H1 (cell line): ENCODE measurements at regions not wholly inside any gene's neighbourhood (a gene's known extent, or its start where the extent isn't known, plus 50 kb on each side); places are given as distances from the start of the nearest gene placed in this dataset.

ENCODE experiments used
- CTCF ChIA-PET: fragments of 300-600 bp; sonication (Branson Sonifier 250); formaldehyde crosslinking; loops from one replicate; lab custom pipeline; 2021; ENCODE audit not compliant: partially characterized antibody; lab: Charles Lee
- POLR2A ChIA-PET: fragments of 300-600 bp; sonication (Branson Sonifier 250); formaldehyde crosslinking; loops from one replicate; lab custom pipeline; 2021; ENCODE audit warnings: inconsistent platforms; ENCODE audit not compliant: partially characterized antibody; lab: Charles Lee
- DNase-seq, 2 experiments: peaks; one replicate each; pipeline versions ENCODE4 v3.0.0 to v3.0.0-alpha.2; 2010 to 2022; ENCODE audit warnings: low spot score in 2 of 2, low read depth in 1 of 2, mixed read lengths in 1 of 2
- FAIRE-seq: peaks from 2 replicates; lab custom pipeline; 2011; peaks lifted over from hg19 to GRCh38; lab: Jason Lieb, UNC
- H2AFZ ChIP-seq: 2 replicates; pipeline ENCODE4 v1.8.1; 2012; ENCODE audit warnings: low read length, inconsistent platforms
- H2AK5ac ChIP-seq: 2 replicates; pipeline ENCODE4 v1.6.1; 2013; ENCODE audit warnings: low read depth, low read length
- H2BK120ac ChIP-seq: replicated peaks from 2 replicates; pipeline ENCODE3; 2013; ENCODE audit warnings: low read depth, low read length, inconsistent platforms
- H2BK12ac ChIP-seq: 2 replicates; pipeline ENCODE4 v1.6.1; 2013; ENCODE audit warnings: low read depth, low read length
- H2BK15ac ChIP-seq: 2 replicates; pipeline ENCODE4 v1.6.1; 2013; ENCODE audit warnings: low read length
- H2BK20ac ChIP-seq: 2 replicates; pipeline ENCODE4 v1.6.1; 2013; ENCODE audit warnings: low read length
- H2BK5ac ChIP-seq: 2 replicates; pipeline ENCODE4 v1.6.1; 2013; ENCODE audit warnings: low read depth, low read length
- H3K14ac ChIP-seq: 2 replicates; pipeline ENCODE4 v1.6.1; 2013; ENCODE audit warnings: inconsistent platforms; ENCODE audit not compliant: insufficient read length
- H3K18ac ChIP-seq: 2 replicates; pipeline ENCODE4 v1.6.1; 2013; ENCODE audit warnings: low read length; ENCODE audit errors: extremely low read depth
- H3K23ac ChIP-seq: 2 replicates; pipeline ENCODE4 v1.6.1; 2013; ENCODE audit warnings: inconsistent platforms; ENCODE audit not compliant: insufficient read length
- H3K23me2 ChIP-seq: 2 replicates; pipeline ENCODE4 v1.6.1; 2013; ENCODE audit warnings: low read depth, low read length
- H3K27ac ChIP-seq: 2 replicates; pipeline ENCODE4 v1.6.1; 2011; ENCODE audit warnings: low read depth, low read length, inconsistent platforms
- H3K27me3 ChIP-seq, 4 experiments: replicated peaks in 1 of 4; 1 replicate in 1 of 4; 2 replicates in 3 of 4; pipeline versions ENCODE4 v1.6.1 to v1.8.1; 2011 to 2013; ENCODE audit warnings: low read length in 3 of 4, mild to moderate bottlenecking in 3 of 4, inconsistent platforms in 2 of 4, mixed read lengths in 2 of 4, moderate library complexity in 1 of 4; ENCODE audit not compliant: control insufficient read depth in 3 of 4, insufficient read depth in 3 of 4; ENCODE audit errors: extremely low read depth in 1 of 4
- H3K36me3 ChIP-seq, 4 experiments: 2 replicates each; pipeline versions ENCODE4 v1.6.1 to v1.8.1; 2011 to 2013; ENCODE audit warnings: mild to moderate bottlenecking in 4 of 4, low read length in 3 of 4, moderate library complexity in 2 of 4, control low read depth in 1 of 4, inconsistent platforms in 1 of 4; ENCODE audit not compliant: insufficient read depth in 4 of 4, control insufficient read depth in 2 of 4
- H3K4ac ChIP-seq: replicated peaks from 2 replicates; pipeline ENCODE3; 2013; ENCODE audit warnings: low read length, low read depth, mixed read lengths, inconsistent platforms; ENCODE audit not compliant: insufficient read length
- H3K4me1 ChIP-seq, 4 experiments: replicated peaks in 1 of 4; 1 replicate in 1 of 4; 2 replicates in 3 of 4; pipeline versions ENCODE4 v1.6.1 to v1.8.1; 2011 to 2013; ENCODE audit warnings: low read length in 3 of 4, inconsistent platforms in 2 of 4, mixed read lengths in 1 of 4; ENCODE audit not compliant: insufficient read depth in 4 of 4, control insufficient read depth in 3 of 4
- H3K4me2 ChIP-seq, 2 experiments: 2 replicates each; pipeline versions ENCODE4 v1.6.1 to v1.8.1; 2011 to 2013; ENCODE audit warnings: low read depth in 2 of 2, low read length in 2 of 2, control low read depth in 1 of 2, inconsistent platforms in 1 of 2, mild to moderate bottlenecking in 1 of 2; ENCODE audit not compliant: insufficient read depth in 1 of 2
- H3K4me3 ChIP-seq, 4 experiments: fragments of 200-600, 300-600 bp in 1 of 4; sonication (generic), shearing (Covaris generic), sonication (Bioruptor Twin) in 1 of 4; 2 replicates each; pipeline versions ENCODE4 v1.5.1 to v1.8.1; 2011 to 2016; ENCODE audit warnings: low read length in 4 of 4, low read depth in 3 of 4, control low read depth in 2 of 4, inconsistent platforms in 2 of 4, mild to moderate bottlenecking in 2 of 4, mixed read lengths in 1 of 4, moderate library complexity in 1 of 4; ENCODE audit not compliant: insufficient read depth in 2 of 4; ENCODE audit errors: extremely low read depth in 1 of 4
- H3K56ac ChIP-seq: replicated peaks from 2 replicates; pipeline ENCODE3; 2013; ENCODE audit warnings: low read depth, mild to moderate bottlenecking, mixed read lengths, low read length, inconsistent platforms; ENCODE audit not compliant: insufficient read length
- H3K79me1 ChIP-seq: 2 replicates; pipeline ENCODE4 v1.6.1; 2013; ENCODE audit warnings: low read depth, low read length, control low read depth
- H3K79me2 ChIP-seq, 2 experiments: 2 replicates each; pipeline versions ENCODE4 v1.6.1 to v1.8.1; 2012 to 2013; ENCODE audit warnings: low read length in 2 of 2, mild to moderate bottlenecking in 2 of 2, inconsistent platforms in 1 of 2; ENCODE audit not compliant: insufficient read depth in 2 of 2, control insufficient read depth in 1 of 2
- H3K9ac ChIP-seq, 4 experiments: replicated peaks in 1 of 4; 1 replicate in 1 of 4; 2 replicates in 3 of 4; pipeline versions ENCODE4 v1.6.1 to v1.8.1; 2011 to 2013; ENCODE audit warnings: low read depth in 3 of 4, low read length in 3 of 4, control low read depth in 2 of 4, mild to moderate bottlenecking in 2 of 4, moderate library complexity in 2 of 4, inconsistent platforms in 1 of 4; ENCODE audit errors: extremely low read depth in 1 of 4
- H3K9me3 ChIP-seq, 2 experiments: 2 replicates each; pipeline versions ENCODE4 v1.6.1 to v1.8.1; 2012 to 2013; ENCODE audit warnings: mild to moderate bottlenecking in 2 of 2, moderate library complexity in 2 of 2, control low read depth in 1 of 2, inconsistent platforms in 1 of 2, low read depth in 1 of 2, low read length in 1 of 2, mixed read lengths in 1 of 2; ENCODE audit not compliant: insufficient read depth in 2 of 2
- H4K20me1 ChIP-seq, 2 experiments: replicated peaks in 1 of 2; 2 replicates each; pipeline versions ENCODE3 to v1.8.1; 2011 to 2013; ENCODE audit warnings: inconsistent platforms in 2 of 2, low read length in 2 of 2, mild to moderate bottlenecking in 1 of 2; ENCODE audit not compliant: insufficient read depth in 2 of 2, control insufficient read depth in 1 of 2
- H4K5ac ChIP-seq: 2 replicates; pipeline ENCODE4 v1.6.1; 2013; ENCODE audit warnings: low read length, low read depth, mixed read lengths, inconsistent platforms; ENCODE audit not compliant: insufficient read length
- H4K8ac ChIP-seq: 2 replicates; pipeline ENCODE4 v1.8.0; 2013; ENCODE audit warnings: mild to moderate bottlenecking, moderate library complexity, low read length, inconsistent platforms; ENCODE audit not compliant: insufficient read depth; ENCODE audit errors: extremely low read depth
- H4K91ac ChIP-seq: replicated peaks from 2 replicates; pipeline ENCODE3; 2013; ENCODE audit warnings: low read length, mixed read lengths, inconsistent platforms; ENCODE audit not compliant: insufficient read length
- EP300 ChIP-seq, 2 experiments: IDR thresholded peaks; 1 replicate in 1 of 2; 2 replicates in 1 of 2; pipeline ENCODE4 v1.6.1; 2011 to 2012; ENCODE audit warnings: low read depth in 2 of 2, low read length in 2 of 2, mild to moderate bottlenecking in 2 of 2, borderline replicate concordance in 1 of 2, inconsistent platforms in 1 of 2, moderate library complexity in 1 of 2
- HDAC2 ChIP-seq, 2 experiments: fragments of 300-600 bp in 1 of 2; sonication (generic) in 1 of 2; IDR thresholded peaks; 2 replicates each; pipeline ENCODE4 v1.6.1; 2011 to 2012; ENCODE audit warnings: low read depth in 2 of 2, low read length in 2 of 2, mild to moderate bottlenecking in 2 of 2, moderate library complexity in 2 of 2, borderline replicate concordance in 1 of 2, inconsistent platforms in 1 of 2
- WGBS, 2 experiments: shearing (Covaris generic) in 1 of 2; methylation state at CpG; one replicate each; pipeline versions ENCODE4 v1.1.6 to v1.1.7; 2013 to 2015; ENCODE audit warnings: low lambda C conversion rate in 2 of 2, mixed read lengths in 2 of 2, inconsistent platforms in 1 of 2, low coverage in 1 of 2, missing lambda C conversion rate in 1 of 2; ENCODE audit not compliant: insufficient replicate concordance in 2 of 2, insufficient coverage in 1 of 2, insufficient read length in 1 of 2; ENCODE audit errors: extremely low coverage in 1 of 2, missing lambda C conversion rate in 1 of 2; 5-methylcytosine and 5-hydroxymethylcytosine counted together
- TF ChIP-seq, protein P1 (sequence below): IDR thresholded peaks from 2 replicates; pipeline ENCODE4 v1.6.1; 2011; ENCODE audit warnings: low read depth, mild to moderate bottlenecking, low read length; ENCODE audit not compliant: insufficient read depth

DNA sequence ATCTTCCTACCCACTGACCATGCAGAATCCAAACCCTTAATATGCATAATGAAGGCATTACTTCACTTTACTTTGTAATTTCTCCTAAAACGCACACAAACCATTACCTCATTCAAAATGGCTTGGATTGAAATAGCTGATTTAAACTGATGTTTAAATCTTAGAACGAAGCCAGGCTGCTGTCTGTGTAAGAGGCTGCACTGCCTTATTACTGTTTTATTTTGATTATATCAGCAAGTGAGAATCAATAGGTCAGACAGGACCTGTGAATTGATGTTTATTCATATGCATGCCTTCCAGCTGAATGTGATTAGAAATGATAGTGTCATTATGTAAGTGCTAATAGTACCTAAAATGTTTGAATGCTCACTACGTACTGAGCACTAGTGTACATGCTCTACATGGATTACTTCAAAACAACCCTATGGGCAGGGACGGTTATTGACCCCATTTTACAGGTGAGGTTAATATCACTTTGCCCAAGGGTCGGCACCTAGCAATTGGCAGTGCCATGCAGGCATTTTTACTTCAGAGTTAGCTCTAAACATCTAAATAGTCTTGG, 314.2 kb upstream of the CBLB start:
- Histone ChIP-seq H3K14ac (no peak overlapping the region), H3K4me2 (no peak overlapping the region), H4K5ac (no peak overlapping the region), H3K36me3 (no peaks in the 10 kb centered on the region), H4K20me1 (no peaks in the 10 kb centered on the region), H3K23ac (no peak overlapping the region), H2BK12ac (no peak overlapping the region), H2AFZ (no peak overlapping the region), H3K79me2 (no peaks in the 10 kb centered on the region), H3K4me3 (no peak overlapping the region), H2BK20ac (no peak overlapping the region), H3K18ac (no peak overlapping the region), H2BK120ac (no peak overlapping the region), H3K4ac (no peak overlapping the region), H2AK5ac (no peak overlapping the region), H3K56ac (no peak overlapping the region), H2BK15ac (no peak overlapping the region)
- ChIA-PET CTCF (no interaction called here), POLR2A (no interaction called here)
- WGBS, 2 experiments = 94% methylated on average over 5 of the region's 5 CpGs; no CpG with 5 or more reads in 1 of the 2 experiments
- DNase-seq = no peak
- TF ChIP-seq, protein P1, sequence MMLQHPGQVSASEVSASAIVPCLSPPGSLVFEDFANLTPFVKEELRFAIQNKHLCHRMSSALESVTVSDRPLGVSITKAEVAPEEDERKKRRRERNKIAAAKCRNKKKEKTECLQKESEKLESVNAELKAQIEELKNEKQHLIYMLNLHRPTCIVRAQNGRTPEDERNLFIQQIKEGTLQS = no peak
- TF ChIP-seq HDAC2 (IDR thresholded peaks at IDR 0.05; ENCODE audit: borderline replicate concordance in 1 of 2, low read depth in 2 of 2, low read length in 2 of 2) = no peak
- TF ChIP-seq EP300 (IDR thresholded peaks at IDR 0.05; ENCODE audit: borderline replicate concordance in 1 of 2, low read depth in 2 of 2, low read length in 2 of 2) = no peak
- TF ChIP-seq, all 59 proteins: peak for 0
- H3K9me3 ChIP-seq = no peaks in the 10 kb centered on the region
- H3K27ac ChIP-seq = no peak overlapping the region
- H3K27me3 ChIP-seq = no peaks in the 10 kb centered on the region
- H3K23me2 ChIP-seq = no peaks in the 10 kb centered on the region
- H3K4me1 ChIP-seq = no peaks in the 10 kb centered on the region
- no peak overlapping the region for H4K91ac ChIP-seq
- no peak overlapping the region for H4K8ac ChIP-seq
- H3K9ac ChIP-seq = no peak overlapping the region
- no peak overlapping the region for H2BK5ac ChIP-seq
- FAIRE-seq = no peak
- no peaks in the 10 kb centered on the region for H3K79me1 ChIP-seq
